Liver (tissue), 3 donors: ENCODE measurements at regions not wholly inside any gene's neighbourhood (a gene's known extent, or its start where the extent isn't known, plus 50 kb on each side); places are given as distances from the start of the nearest gene placed in this dataset.

Experiments used
- ATF3 ChIP-seq: IDR thresholded peaks from 2 replicates; pipeline ENCODE4 v1.6.1; 2016; ENCODE audit warnings: antibody characterized with exemption
- CTCF ChIP-seq: fragments of 150-350 bp; IDR thresholded peaks from 2 replicates; pipeline ENCODE4 v1.5.1; 2017; ENCODE audit warnings: improper control_type of control experiment, low read depth, low read length; ENCODE audit not compliant: missing input control
- FOXA1 ChIP-seq: IDR thresholded peaks from 2 replicates; pipeline ENCODE4 v1.6.1; 2016; ENCODE audit warnings: antibody characterized with exemption
- FOXA2 ChIP-seq: IDR thresholded peaks from 2 replicates; pipeline ENCODE4 v1.6.1; 2016; ENCODE audit warnings: antibody characterized with exemption
- HNF4G ChIP-seq: IDR thresholded peaks from 2 replicates; pipeline ENCODE4 v1.6.1; 2016; ENCODE audit warnings: antibody characterized with exemption
- JUND ChIP-seq, 2 donors: IDR thresholded peaks; 2 replicates each; pipeline ENCODE4 v1.6.1; 2016; ENCODE audit warnings: antibody characterized with exemption in 2 of 2
- MAX ChIP-seq: IDR thresholded peaks from 2 replicates; pipeline ENCODE4 v1.6.1; 2016; ENCODE audit warnings: antibody characterized with exemption
- RAD21 ChIP-seq, 2 donors: IDR thresholded peaks; 2 replicates each; pipeline ENCODE4 v1.6.1; 2016; ENCODE audit warnings: antibody characterized with exemption in 2 of 2, mild to moderate bottlenecking in 2 of 2
- REST ChIP-seq: IDR thresholded peaks from 2 replicates; pipeline ENCODE4 v1.6.1; 2016; ENCODE audit warnings: antibody characterized with exemption, mild to moderate bottlenecking
- RXRA ChIP-seq, 2 donors: IDR thresholded peaks; 2 replicates each; pipeline ENCODE4 v1.6.1; 2017 to 2018; ENCODE audit warnings: antibody characterized with exemption in 2 of 2, mild to moderate bottlenecking in 1 of 2
- TAF1 ChIP-seq: conservative IDR thresholded peaks from 2 replicates; pipeline ENCODE4 v1.6.1; 2016; ENCODE audit warnings: antibody characterized with exemption, mild to moderate bottlenecking
- ZBTB33 ChIP-seq: IDR thresholded peaks from 2 replicates; pipeline ENCODE4 v1.6.1; 2016; ENCODE audit warnings: antibody characterized with exemption
- donor health status: healthy.
- donor health status: healthy.

- TF ChIP-seq REST (no peak), CTCF (no peak), HNF4G (no peak), TAF1 (no peak), ATF3 (no peak), FOXA1 (no peak), JUND (IDR thresholded peaks at IDR 0.05) (no peak), FOXA2 (no peak), RXRA (IDR thresholded peaks at IDR 0.05) (no peak), ZBTB33 (no peak), MAX (no peak), RAD21 (IDR thresholded peaks at IDR 0.05) (no peak)
These were observed 349.6 kb downstream of the TFEC start for GRCh38 chr7:115680921-115681320.
